ENCODE measurements at regions not wholly inside any gene's neighbourhood (a gene's known extent, or its start where the extent isn't known, plus 50 kb on each side); places are given as distances from the start of the nearest gene placed in this dataset.

GRCh38 chr9:660227-660626 is 181.3 kb upstream of the DMRT1 start:
- DNase-seq (ENCODE audit: insufficient read length, low spot score, missing footprints), result no peak
- no peaks in the 10 kb centered on the region for H3K36me3 ChIP-seq (ENCODE audit: insufficient read depth, low read length)
- H2AFZ ChIP-seq (ENCODE audit: low read length), result no peak overlapping the region
- no peak overlapping the region for H3K27ac ChIP-seq (ENCODE audit: low read depth, low read length)
- peaks cover 14% of the 10 kb centered on the region for H3K4me1 ChIP-seq (ENCODE audit: insufficient read depth, low read length)
- H4K20me1 ChIP-seq (ENCODE audit: insufficient read depth, low read length), result no peaks in the 10 kb centered on the region
- no peaks in the 10 kb centered on the region for H3K9me3 ChIP-seq (ENCODE audit: low read depth, low read length)
- no peaks in the 10 kb centered on the region for H3K79me2 ChIP-seq (ENCODE audit: insufficient read depth, low read length)
- TF ChIP-seq, protein P1, sequence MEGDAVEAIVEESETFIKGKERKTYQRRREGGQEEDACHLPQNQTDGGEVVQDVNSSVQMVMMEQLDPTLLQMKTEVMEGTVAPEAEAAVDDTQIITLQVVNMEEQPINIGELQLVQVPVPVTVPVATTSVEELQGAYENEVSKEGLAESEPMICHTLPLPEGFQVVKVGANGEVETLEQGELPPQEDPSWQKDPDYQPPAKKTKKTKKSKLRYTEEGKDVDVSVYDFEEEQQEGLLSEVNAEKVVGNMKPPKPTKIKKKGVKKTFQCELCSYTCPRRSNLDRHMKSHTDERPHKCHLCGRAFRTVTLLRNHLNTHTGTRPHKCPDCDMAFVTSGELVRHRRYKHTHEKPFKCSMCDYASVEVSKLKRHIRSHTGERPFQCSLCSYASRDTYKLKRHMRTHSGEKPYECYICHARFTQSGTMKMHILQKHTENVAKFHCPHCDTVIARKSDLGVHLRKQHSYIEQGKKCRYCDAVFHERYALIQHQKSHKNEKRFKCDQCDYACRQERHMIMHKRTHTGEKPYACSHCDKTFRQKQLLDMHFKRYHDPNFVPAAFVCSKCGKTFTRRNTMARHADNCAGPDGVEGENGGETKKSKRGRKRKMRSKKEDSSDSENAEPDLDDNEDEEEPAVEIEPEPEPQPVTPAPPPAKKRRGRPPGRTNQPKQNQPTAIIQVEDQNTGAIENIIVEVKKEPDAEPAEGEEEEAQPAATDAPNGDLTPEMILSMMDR (IDR thresholded peaks at IDR 0.05; ENCODE audit: extremely low read depth, low read depth, low read length), result no peak
- H3K4me3 ChIP-seq (ENCODE audit: insufficient read depth, low read length), result no peak overlapping the region
- no peak overlapping the region for H3K4me2 ChIP-seq (ENCODE audit: insufficient read depth, low read length)
- H3K27me3 ChIP-seq (ENCODE audit: insufficient read depth, low read length), result no peaks in the 10 kb centered on the region

DNA sequence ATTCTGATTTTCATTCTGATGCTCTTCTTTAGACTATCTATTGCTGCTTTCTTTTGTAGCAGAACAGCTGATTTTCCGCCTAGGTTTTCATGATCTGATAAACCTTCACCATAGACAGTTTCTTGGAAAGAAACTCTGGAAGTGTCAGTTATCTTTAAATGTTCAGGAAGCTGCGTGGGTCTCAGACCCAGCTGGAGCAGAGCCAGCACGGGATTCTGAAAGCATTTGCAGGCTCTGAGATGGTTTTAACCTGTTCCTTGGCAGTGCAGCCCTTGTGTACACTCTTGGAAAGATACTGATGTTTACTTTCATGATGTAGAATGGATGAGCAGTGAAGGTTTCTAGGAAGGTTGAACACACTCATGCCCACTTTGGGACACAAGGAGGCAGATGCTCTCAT is 178.0 kb upstream of the DMRT1 start:
- DNase-seq (ENCODE audit: insufficient read length, low spot score, missing footprints), result no peak
- Histone ChIP-seq H3K9me3 (ENCODE audit: low read depth, low read length) (no peaks in the 10 kb centered on the region), H3K4me3 (ENCODE audit: insufficient read depth, low read length) (no peak overlapping the region), H4K20me1 (ENCODE audit: insufficient read depth, low read length) (no peaks in the 10 kb centered on the region), H3K4me2 (ENCODE audit: insufficient read depth, low read length) (no peak overlapping the region), H3K79me2 (ENCODE audit: insufficient read depth, low read length) (no peaks in the 10 kb centered on the region), H3K27ac (ENCODE audit: low read depth, low read length) (no peak overlapping the region), H3K4me1 (ENCODE audit: insufficient read depth, low read length) (no peaks in the 10 kb centered on the region), H3K27me3 (ENCODE audit: insufficient read depth, low read length) (no peaks in the 10 kb centered on the region), H2AFZ (ENCODE audit: low read length) (peak overlapping the region; percentile 3), H3K36me3 (ENCODE audit: insufficient read depth, low read length) (no peaks in the 10 kb centered on the region)
- TF ChIP-seq, protein P1 (IDR thresholded peaks at IDR 0.05; ENCODE audit: extremely low read depth, low read depth, low read length), result no peak

DNA sequence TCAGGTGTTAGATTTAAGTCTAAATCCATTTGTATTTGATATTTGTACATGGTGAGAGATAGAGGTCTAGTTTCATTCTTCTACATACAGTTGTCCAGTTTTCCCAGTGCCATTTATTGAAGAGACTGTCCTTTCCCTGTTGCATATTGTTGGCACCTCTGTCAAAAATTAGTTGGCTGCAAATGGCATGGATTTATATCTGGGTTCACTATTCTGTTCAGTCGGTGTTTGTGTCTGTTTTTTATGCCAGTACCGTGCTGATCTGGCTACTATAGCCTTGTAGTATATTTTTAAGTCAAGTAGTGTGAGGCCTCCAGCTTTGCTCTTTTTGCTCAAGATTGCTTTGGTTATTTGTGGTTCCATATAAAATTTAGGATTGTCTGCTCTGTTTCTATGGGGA is 176.2 kb upstream of the DMRT1 start:
- Histone ChIP-seq H3K27ac (ENCODE audit: low read depth, low read length) (no peak overlapping the region), H3K36me3 (ENCODE audit: insufficient read depth, low read length) (no peaks in the 10 kb centered on the region), H3K9me3 (ENCODE audit: low read depth, low read length) (no peaks in the 10 kb centered on the region), H3K27me3 (ENCODE audit: insufficient read depth, low read length) (no peaks in the 10 kb centered on the region), H3K79me2 (ENCODE audit: insufficient read depth, low read length) (no peaks in the 10 kb centered on the region), H2AFZ (ENCODE audit: low read length) (no peak overlapping the region), H4K20me1 (ENCODE audit: insufficient read depth, low read length) (no peaks in the 10 kb centered on the region), H3K4me3 (ENCODE audit: insufficient read depth, low read length) (no peak overlapping the region), H3K4me2 (ENCODE audit: insufficient read depth, low read length) (no peak overlapping the region), H3K4me1 (ENCODE audit: insufficient read depth, low read length) (no peaks in the 10 kb centered on the region)
- TF ChIP-seq, protein P1 (IDR thresholded peaks at IDR 0.05; ENCODE audit: extremely low read depth, low read depth, low read length), result no peak
- DNase-seq (ENCODE audit: insufficient read length, low spot score, missing footprints), result no peak

GRCh38 chr9:671997-672396 is 169.5 kb upstream of the DMRT1 start:
- TF ChIP-seq, protein P1 (IDR thresholded peaks at IDR 0.05; ENCODE audit: extremely low read depth, low read depth, low read length), result no peak
- H3K36me3 ChIP-seq (ENCODE audit: insufficient read depth, low read length), result no peaks in the 10 kb centered on the region
- no peaks in the 10 kb centered on the region for H3K79me2 ChIP-seq (ENCODE audit: insufficient read depth, low read length)
- no peak overlapping the region for H3K4me2 ChIP-seq (ENCODE audit: insufficient read depth, low read length)
- H3K4me3 ChIP-seq (ENCODE audit: insufficient read depth, low read length), result no peak overlapping the region
- H3K27ac ChIP-seq (ENCODE audit: low read depth, low read length), result no peak overlapping the region
- H3K4me1 ChIP-seq (ENCODE audit: insufficient read depth, low read length), result no peaks in the 10 kb centered on the region
- no peaks in the 10 kb centered on the region for H3K9me3 ChIP-seq (ENCODE audit: low read depth, low read length)
- H2AFZ ChIP-seq (ENCODE audit: low read length), result no peak overlapping the region
- DNase-seq (ENCODE audit: insufficient read length, low spot score, missing footprints), result no peak
- no peaks in the 10 kb centered on the region for H4K20me1 ChIP-seq (ENCODE audit: insufficient read depth, low read length)
- H3K27me3 ChIP-seq (ENCODE audit: insufficient read depth, low read length), result no peaks in the 10 kb centered on the region
